Endometrium (tissue), 2 donors: ENCODE measurements at regions not wholly inside any gene's neighbourhood (a gene's known extent, or its start where the extent isn't known, plus 50 kb on each side); places are given as distances from the start of the nearest gene placed in this dataset.
"Not testable (repeated sequence)": the region's sequence is repeated elsewhere in the genome, so short reads cannot be mapped to it uniquely, and the experiment has no call there.

Experiments used
- FAIRE-seq: peaks from 2 replicates; lab custom pipeline; 2012; peaks lifted over from hg19 to GRCh38; lab: Jason Lieb, UNC
- donor health status: control.
- donor health status: control.

DNA sequence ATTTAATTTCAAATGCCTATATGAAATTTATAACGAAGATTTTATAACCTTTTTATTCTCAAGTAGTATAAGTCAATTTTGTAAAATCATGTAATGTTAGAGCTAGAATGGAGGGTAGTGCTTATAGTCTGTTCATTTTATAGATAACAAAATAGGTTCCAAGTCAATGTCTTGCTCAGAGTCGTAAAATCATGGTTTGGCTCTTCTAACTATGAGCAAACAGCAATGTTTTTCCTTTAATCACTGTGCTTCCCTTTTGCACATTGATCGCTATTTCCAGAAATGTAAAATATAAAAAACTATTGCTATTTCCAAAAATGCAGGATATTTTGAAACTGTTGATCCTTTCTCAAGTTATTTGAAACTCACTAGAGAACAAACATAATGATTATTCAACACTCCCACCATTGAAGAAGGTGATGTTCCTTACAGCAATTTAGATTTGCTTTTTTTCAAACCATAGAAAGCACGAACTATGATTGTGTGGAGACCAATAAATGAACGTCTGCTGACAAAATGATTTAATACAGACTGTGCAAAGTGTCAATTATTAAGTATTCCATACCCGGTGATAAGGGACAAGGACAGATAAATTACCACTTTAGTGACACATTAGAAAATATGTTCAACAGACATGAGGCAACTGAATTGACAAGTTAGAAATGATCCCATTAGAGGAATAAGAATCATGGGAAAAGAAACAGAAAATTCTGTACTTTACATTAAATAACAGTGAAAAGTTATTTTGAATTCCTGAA is 412.1 kb upstream of the TECRL start:
- FAIRE-seq = no peak

DNA sequence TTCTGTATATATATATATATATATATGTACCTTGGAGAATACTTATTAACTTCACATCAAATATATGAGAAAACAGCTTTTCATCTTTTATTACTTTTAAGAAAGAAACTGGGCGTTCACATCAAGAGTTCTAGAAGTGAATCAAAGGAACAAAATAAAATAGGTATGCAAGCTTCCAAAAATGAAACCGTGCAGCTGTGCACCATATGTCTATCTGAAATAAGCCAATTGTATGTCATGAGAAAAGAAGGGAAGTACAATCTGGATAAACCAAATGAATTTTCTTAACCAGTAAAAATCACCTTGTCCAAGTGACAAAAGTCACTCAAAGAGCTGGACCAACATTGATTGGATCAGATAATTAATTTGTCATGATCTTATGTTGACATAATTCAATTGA is 405.4 kb upstream of the TECRL start:
- peak; percentile 26 for FAIRE-seq

DNA sequence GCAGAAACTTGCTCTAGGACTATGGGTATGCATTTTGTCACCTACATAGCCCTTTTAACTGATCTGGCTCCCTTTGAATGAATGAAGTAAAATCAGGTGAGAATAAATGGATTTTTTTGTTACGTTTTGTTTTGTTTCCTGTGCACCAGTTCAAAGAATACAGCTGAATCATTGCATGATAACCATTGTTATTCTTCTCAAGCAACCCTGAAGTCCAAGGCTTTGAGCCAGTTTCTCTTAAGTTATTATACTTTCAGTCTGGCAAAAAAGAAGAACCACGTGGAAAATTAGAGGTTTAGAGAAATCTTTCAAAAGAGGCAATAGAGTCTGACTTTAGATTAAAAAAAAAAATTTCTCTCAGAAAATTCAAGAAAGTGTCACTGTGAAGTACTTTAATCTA is 398.6 kb upstream of the TECRL start:
- FAIRE-seq = no peak

- no peak for FAIRE-seq
Measured at GRCh38 chr4:64799751-64800150, 390.5 kb upstream of the TECRL start.

- not testable (repeated sequence) for FAIRE-seq
Measured at GRCh38 chr4:64798828-64799227, 389.6 kb upstream of the TECRL start.

GRCh38 chr4:64796581-64796980 is 387.3 kb upstream of the TECRL start:
- FAIRE-seq = no peak

- FAIRE-seq = no peak
Measured at GRCh38 chr4:64784125-64784524, 374.9 kb upstream of the TECRL start.

- peak; percentile 70 for FAIRE-seq
Measured at GRCh38 chr4:64781737-64782326, 372.6 kb upstream of the TECRL start.

DNA sequence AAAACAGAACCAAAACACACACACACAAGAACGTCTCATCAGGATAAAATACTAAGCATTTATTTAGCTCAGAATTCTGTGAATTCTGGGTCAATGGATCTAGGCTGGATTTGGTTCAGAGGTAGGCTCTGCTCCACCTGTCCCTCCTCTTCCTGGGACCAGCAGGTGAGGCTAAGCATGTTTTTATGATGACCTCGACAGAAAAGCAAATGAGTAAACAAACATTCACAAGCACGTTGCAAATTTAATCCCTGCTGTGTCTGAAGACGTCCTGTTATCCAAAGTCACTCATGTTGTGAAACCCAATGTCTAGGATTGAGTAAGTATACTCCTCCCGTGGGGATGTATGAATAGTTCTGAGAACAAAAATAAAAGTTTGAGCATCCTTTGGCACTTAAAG is 371.4 kb upstream of the TECRL start:
- no peak for FAIRE-seq

GRCh38 chr4:64777286-64777685 is 368.0 kb upstream of the TECRL start:
- FAIRE-seq = no peak

DNA sequence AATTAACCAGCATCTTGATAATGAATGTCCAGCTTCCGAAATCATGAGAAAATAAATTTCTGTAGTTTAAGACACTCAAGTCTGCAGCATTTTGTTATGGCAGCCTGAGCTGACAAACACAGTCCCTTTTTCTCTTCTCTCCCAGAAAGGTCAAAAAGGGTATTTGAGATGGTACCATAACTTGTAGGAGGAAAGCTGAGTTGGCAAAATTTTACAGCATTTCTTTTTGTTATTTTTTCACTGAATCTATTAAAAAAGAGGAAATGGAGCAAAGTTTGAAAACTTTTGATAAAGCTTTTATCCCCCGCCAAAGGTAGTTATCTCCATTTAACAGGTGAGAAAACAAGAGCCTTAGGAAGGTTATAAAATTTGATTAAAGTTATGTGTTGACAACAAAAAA is 367.6 kb upstream of the TECRL start:
- no peak for FAIRE-seq

GRCh38 chr4:64774626-64775025 is 365.4 kb upstream of the TECRL start:
- no peak for FAIRE-seq

GRCh38 chr4:64771149-64771548 is 361.9 kb upstream of the TECRL start:
- FAIRE-seq = no peak

DNA sequence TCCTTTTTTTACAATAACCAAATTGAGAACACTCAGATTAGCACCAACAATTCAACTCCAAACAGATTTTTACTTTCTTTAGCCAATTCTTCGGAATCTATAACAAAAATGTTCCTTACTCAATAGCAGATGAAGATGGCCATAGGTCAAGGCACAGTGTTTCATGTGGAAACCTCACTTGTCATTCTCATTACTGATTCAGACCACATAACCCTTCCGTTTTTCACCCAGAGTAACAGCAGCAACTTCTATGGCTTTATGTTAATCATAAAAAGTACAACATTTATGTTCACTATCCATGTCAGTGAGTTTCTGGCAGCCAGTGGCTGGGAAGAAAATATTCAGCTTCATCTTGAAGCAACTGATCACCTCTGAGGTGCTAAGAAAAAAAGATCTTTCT is 358.3 kb upstream of the TECRL start:
- FAIRE-seq = no peak

- no peak for FAIRE-seq
Measured at GRCh38 chr4:64766565-64766964, 357.3 kb upstream of the TECRL start.

DNA sequence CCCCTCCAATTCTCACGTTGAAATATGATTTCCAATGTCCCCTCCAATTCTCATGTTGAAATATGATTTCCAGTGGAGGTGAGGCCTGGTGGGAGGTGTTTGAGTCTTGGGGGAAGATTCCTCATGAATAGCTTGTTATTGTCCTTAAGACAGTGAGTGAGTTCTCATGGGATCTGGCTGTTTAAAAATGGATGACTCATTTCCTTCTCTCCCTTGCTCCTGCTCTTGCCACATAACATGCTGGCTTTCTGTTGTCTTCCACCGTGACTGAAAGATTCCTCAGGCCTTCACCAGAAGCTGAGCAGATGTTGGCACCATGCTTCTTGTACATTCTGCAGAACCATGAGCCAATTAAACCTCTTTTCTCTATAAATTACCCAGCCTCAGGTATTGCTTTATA is 346.8 kb upstream of the TECRL start:
- no peak for FAIRE-seq

DNA sequence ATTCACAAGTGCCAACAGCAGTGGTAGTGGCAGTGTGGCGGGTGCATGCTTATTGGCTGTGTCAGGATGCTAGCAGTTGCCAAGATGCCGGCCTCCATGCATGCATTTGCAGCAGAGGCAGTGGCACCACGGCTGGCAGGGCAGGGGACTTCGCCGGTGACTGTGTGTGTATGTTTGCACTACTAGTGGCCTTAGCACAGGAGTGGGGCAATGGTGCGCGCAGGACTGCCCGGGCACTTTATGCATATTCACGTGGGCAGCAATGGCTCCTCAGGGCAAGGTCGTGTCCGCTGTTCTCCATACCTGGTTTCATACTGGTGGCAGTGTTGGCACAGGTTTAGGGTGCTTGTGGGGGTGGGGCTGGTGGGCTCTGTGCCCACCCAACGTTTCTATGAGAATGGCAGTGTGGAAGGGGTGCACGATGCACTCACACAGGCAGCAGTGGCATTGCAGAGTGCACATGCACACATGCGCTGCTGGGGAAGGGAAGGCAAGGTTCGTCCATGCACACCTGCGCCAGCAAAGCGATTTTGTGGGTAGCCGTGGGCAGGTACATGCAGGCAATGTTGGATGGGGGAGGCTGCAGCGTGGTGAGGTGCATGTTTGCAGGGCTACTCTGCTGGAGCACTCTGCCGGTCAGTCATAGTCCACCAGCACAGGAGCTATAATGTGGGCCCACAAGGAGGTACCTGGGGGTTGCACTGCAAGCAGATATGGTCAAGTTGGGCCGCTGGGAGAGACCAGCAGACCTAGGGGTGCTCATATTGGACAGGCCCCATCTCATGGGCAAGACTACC is 338.9 kb upstream of the TECRL start:
- no peak for FAIRE-seq

DNA sequence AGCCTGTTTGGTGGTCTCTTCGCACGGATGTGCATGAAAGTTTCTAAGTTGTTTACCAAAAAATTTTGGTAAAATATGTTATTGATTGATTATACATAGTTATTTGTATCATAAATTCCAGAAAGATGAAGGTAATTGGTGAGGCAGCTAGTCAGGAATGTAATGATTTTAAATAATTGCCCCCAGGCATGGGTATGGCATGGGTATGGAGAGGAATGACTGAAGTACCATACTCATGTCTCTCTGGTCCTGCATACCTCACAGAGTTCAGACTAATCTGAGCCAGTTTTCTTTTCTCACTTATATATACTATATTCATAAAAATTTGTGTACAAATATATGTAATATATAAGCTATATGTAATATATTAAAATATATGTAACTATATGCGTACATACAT is 329.0 kb upstream of the TECRL start:
- no peak for FAIRE-seq

- FAIRE-seq = not testable (repeated sequence)
Measured at GRCh38 chr4:64737854-64738138, 328.5 kb upstream of the TECRL start.

DNA sequence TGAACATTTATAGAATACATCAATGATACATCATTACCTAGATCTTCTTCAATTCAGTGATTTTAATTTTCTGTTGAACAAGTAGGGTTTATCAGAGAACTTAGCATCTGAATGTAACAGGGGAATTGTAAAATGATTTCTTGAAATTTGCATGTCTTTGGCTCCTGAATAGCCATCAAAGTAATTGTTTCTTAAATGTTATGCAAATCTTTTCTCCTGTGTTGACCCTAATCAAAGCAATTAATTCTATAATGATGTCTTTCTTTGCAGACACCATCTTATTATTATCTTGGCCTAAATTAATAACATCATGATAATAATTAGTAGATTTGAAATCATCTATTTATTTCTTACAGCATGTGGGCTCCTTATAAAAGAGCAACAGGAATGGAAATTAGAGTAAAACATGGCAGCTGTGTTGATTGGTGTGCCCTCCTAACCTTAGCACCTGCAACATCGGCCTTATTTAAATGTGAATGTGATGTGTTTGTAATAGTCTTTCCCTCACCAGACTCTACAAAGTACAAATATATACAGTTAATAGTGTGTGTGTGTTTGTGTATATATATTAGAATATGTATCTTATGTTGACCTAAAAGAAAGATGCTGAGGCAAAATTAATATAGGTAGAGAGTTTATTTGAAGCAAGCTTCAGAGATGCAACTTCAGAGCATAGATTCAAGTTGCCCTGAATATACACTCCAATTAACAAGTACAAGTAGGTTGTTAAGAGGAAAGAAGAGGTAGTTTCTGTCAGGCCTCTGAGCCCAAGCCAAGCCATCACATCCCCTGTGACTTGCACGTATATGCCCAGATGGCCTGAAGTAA is 328.0 kb upstream of the TECRL start:
- FAIRE-seq = no peak

- no peak for FAIRE-seq
Measured at GRCh38 chr4:64729561-64729960, 320.3 kb upstream of the TECRL start.

- no peak for FAIRE-seq
Measured at GRCh38 chr4:64727960-64728359, 318.7 kb upstream of the TECRL start.

DNA sequence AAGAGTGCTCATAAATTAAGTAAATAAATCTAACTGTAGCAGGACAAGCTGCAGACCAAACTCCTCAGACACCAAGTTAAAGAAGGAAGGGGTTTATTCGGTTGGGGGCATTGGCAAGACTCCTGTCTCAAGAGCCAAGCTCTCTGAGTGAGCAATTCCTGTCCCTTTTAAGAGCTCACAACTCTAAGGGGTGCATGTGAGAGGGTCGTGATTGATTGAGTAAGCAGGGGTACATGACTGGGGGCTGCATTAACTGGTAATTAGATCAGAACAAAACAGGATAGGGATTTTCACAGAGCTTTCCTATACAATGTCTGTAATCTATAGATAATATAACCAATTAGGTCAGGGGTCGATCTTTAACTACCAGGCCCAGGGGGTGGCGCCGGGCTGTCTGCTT is 318.1 kb upstream of the TECRL start:
- FAIRE-seq = not testable (repeated sequence)
